CD4-positive, alpha-beta T cell (primary cell): ENCODE measurements at regions not wholly inside any gene's neighbourhood (a gene's known extent, or its start where the extent isn't known, plus 50 kb on each side); places are given as distances from the start of the nearest gene placed in this dataset.

Experiments used
- ATAC-seq: fragments of 200-7000 bp; cut with Tn5 transposase; one replicate; pipeline ENCODE4 v1.10.0; 2022; ENCODE audit warnings: mild to moderate bottlenecking; ENCODE audit not compliant: poor library complexity
- CTCF ChIA-PET: fragments of 350-600 bp; sonication (Branson Sonifier 250); formaldehyde crosslinking; loops from one replicate; lab custom pipeline; 2021; ENCODE audit warnings: antibody characterized with exemption, inconsistent platforms; lab: Charles Lee
- POLR2A ChIA-PET: fragments of 350-600 bp; sonication (Branson Sonifier 250); formaldehyde crosslinking; loops from one replicate; lab custom pipeline; 2021; ENCODE audit warnings: antibody characterized with exemption, inconsistent platforms; lab: Charles Lee
- DNase-seq, 14 experiments: peaks; one replicate each; pipeline ENCODE4 v3.0.0-alpha.2; 2013 to 2020; ENCODE audit warnings: mixed read lengths in 2 of 14
- H3K27ac ChIP-seq, 2 donors: one replicate each; pipeline versions ENCODE4 v1.5.1 to v1.7.0; 2013; ENCODE audit warnings: low read length in 2 of 2, low read depth in 1 of 2, mild to moderate bottlenecking in 1 of 2
- H3K27me3 ChIP-seq, 2 experiments: 1 replicate in 1 of 2; 2 replicates in 1 of 2; pipeline versions ENCODE4 v1.6.1 to v1.7.0; 2013; ENCODE audit warnings: low read length in 2 of 2, control low read depth in 1 of 2, mild to moderate bottlenecking in 1 of 2, moderate library complexity in 1 of 2; ENCODE audit not compliant: insufficient read depth in 2 of 2, control insufficient read depth in 1 of 2
- H3K36me3 ChIP-seq: one replicate; pipeline ENCODE4 v1.6.1; 2013; ENCODE audit warnings: low read length, control low read depth; ENCODE audit not compliant: insufficient read depth
- H3K4me1 ChIP-seq: one replicate; pipeline ENCODE4 v1.6.1; 2013; ENCODE audit warnings: low read length, control low read depth; ENCODE audit not compliant: insufficient read depth
- H3K4me3 ChIP-seq: one replicate; pipeline ENCODE4 v1.5.1; 2013; ENCODE audit warnings: mild to moderate bottlenecking, low read length, moderate library complexity
- H3K9me3 ChIP-seq, 2 experiments: 1 replicate in 1 of 2; 2 replicates in 1 of 2; pipeline versions ENCODE4 v1.6.1 to v1.7.0; 2013; ENCODE audit warnings: low read length in 2 of 2, mild to moderate bottlenecking in 2 of 2, control low read depth in 1 of 2, moderate library complexity in 1 of 2; ENCODE audit not compliant: control insufficient read depth in 1 of 2, insufficient read depth in 1 of 2
- H3K27ac Mint-ChIP-seq: one replicate; pipeline ENCODE4 v1.8.0; 2020; ENCODE audit warnings: mixed read lengths
- H3K27me3 Mint-ChIP-seq: one replicate; pipeline ENCODE4 v1.8.0; 2021; ENCODE audit warnings: mixed read lengths
- H3K36me3 Mint-ChIP-seq: one replicate; pipeline ENCODE4 v1.8.0; 2021; ENCODE audit warnings: low read depth, mixed read lengths
- H3K4me1 Mint-ChIP-seq: one replicate; pipeline ENCODE4 v1.8.0; 2021; ENCODE audit warnings: low read depth, mixed read lengths
- H3K4me3 Mint-ChIP-seq: one replicate; pipeline ENCODE4 v1.8.0; 2020; ENCODE audit warnings: mild to moderate bottlenecking, mixed read lengths
- H3K9me3 Mint-ChIP-seq: one replicate; pipeline ENCODE4 v1.8.0; 2020; ENCODE audit warnings: mixed read lengths
- intact Hi-C, 2 experiments: fragments of 100-400 bp; cut with DNase I in 1 of 2; cut with micrococcal nuclease in 1 of 2; formaldehyde crosslinking; loops; one replicate each; pipeline versions ENCODE4 v1.15.1 to v1.9.0; 2023 to 2025; cut with DNase I, micrococcal nuclease
- TF ChIP-seq, protein P1 (sequence below): fragments of 200-600 bp; IDR thresholded peaks from one replicate; pipeline ENCODE4 v1.8.0; 2022; ENCODE audit warnings: antibody characterized with exemption, mild to moderate bottlenecking

DNA sequence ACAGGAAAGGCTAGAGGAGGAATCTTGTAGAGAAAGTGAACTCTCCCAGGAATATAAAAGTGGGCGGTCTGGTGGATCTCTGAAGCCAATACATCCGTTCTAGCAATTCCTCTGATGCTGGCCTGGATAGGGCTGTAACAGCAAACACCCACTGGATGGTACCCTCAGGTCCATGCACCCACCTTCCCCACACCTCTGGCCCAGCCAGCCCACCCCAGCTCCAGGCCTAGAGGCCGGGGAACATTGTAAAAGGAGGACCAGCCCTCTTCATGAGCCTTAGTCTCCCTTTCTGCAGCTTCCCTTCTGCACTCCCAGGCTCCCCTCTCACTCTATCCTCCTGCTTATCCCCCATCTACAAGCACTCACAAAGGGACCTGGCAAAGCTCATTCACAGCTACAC lies 443.9 kb downstream of the BUD13 start:
- ATAC-seq (no peak), DNase-seq (no peak)
- no peaks in the 10 kb centered on the region for H3K9me3 Mint-ChIP-seq
- CTCF ChIA-PET = no interaction called here
- POLR2A ChIA-PET = no interaction called here
- Histone ChIP-seq H3K27me3 (peaks cover 0 to 7% of the 10 kb centered on the region in 2 experiments), H3K4me1 (no peaks in the 10 kb centered on the region), H3K27ac (no peak overlapping the region), H3K9me3 (peaks cover 0 to 5% of the 10 kb centered on the region in 2 experiments), H3K36me3 (no peaks in the 10 kb centered on the region), H3K4me3 (no peak overlapping the region)
- H3K36me3 Mint-ChIP-seq = no peaks in the 10 kb centered on the region
- peaks cover 11% of the 10 kb centered on the region for H3K27me3 Mint-ChIP-seq
- no peaks in the 10 kb centered on the region for H3K4me1 Mint-ChIP-seq
- intact Hi-C loops = no loop called here
- no peak overlapping the region for H3K4me3 Mint-ChIP-seq
- no peak overlapping the region for H3K27ac Mint-ChIP-seq
- TF ChIP-seq, protein P1, sequence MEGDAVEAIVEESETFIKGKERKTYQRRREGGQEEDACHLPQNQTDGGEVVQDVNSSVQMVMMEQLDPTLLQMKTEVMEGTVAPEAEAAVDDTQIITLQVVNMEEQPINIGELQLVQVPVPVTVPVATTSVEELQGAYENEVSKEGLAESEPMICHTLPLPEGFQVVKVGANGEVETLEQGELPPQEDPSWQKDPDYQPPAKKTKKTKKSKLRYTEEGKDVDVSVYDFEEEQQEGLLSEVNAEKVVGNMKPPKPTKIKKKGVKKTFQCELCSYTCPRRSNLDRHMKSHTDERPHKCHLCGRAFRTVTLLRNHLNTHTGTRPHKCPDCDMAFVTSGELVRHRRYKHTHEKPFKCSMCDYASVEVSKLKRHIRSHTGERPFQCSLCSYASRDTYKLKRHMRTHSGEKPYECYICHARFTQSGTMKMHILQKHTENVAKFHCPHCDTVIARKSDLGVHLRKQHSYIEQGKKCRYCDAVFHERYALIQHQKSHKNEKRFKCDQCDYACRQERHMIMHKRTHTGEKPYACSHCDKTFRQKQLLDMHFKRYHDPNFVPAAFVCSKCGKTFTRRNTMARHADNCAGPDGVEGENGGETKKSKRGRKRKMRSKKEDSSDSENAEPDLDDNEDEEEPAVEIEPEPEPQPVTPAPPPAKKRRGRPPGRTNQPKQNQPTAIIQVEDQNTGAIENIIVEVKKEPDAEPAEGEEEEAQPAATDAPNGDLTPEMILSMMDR = no peak

DNA sequence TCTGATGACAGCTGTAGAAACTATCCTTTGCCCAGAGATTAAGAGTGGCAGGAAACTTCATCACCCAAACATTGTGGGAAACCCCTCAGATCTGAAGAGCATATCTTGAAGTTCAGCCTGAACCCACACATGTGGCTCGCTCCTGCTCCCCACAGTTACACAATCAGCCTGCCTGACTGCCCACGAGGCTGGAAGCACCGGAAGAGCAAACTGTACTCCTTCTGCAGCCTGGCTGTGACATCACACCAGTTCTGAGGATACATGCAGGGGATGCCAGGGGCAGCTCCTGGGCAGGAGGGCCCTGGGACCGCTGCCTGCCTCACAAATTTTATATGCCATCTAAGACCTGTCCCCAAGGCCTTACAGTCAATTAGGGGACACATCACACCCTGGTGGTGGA lies 444.4 kb downstream of the BUD13 start:
- H3K9me3 ChIP-seq = peaks cover 0 to 5% of the 10 kb centered on the region in 2 experiments
- H3K27me3 Mint-ChIP-seq = peaks cover 11% of the 10 kb centered on the region
- POLR2A ChIA-PET = no interaction called here

DNA sequence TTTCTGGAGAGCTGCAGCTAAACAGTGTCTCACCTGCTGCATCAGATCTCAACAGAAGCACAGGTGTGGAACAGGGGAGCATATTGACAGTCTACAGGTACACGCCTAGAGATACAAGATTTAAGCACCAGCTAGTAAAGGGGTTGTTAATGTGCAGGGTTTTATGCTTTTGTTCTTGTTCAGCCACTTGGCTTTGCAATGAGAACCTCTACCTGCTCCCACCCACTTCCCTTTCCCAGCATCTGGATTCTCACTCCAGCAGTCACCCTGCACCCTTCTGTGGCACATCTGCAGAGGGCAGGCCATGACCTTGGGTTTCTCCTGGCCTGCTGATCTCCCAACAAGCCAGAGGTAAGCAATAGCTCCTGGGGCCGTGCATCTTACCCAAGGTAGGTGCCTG lies 446.6 kb downstream of the BUD13 start:
- ChIA-PET POLR2A (no interaction called here), CTCF (no interaction called here)
- H3K36me3 Mint-ChIP-seq = no peaks in the 10 kb centered on the region
- no peak overlapping the region for H3K4me3 Mint-ChIP-seq
- DNase-seq (no peak), ATAC-seq (no peak)
- TF ChIP-seq, protein P1 = no peak
- peaks cover 0 to 3% of the 10 kb centered on the region in 2 experiments for H3K27me3 ChIP-seq
- no peak overlapping the region for H3K27ac Mint-ChIP-seq
- intact Hi-C loops = no loop called here
- no peak overlapping the region for H3K4me3 ChIP-seq
- H3K9me3 Mint-ChIP-seq = no peaks in the 10 kb centered on the region
- H3K9me3 ChIP-seq = peaks cover 0 to 5% of the 10 kb centered on the region in 2 experiments
- peaks cover 11% of the 10 kb centered on the region for H3K27me3 Mint-ChIP-seq
- H3K27ac ChIP-seq = no peak overlapping the region
- no peaks in the 10 kb centered on the region for H3K4me1 ChIP-seq
- H3K36me3 ChIP-seq = no peaks in the 10 kb centered on the region
- no peaks in the 10 kb centered on the region for H3K4me1 Mint-ChIP-seq

More for the DNA sequence above, 444.4 kb downstream of the BUD13 start:
- peaks cover 0 to 7% of the 10 kb centered on the region in 2 experiments for H3K27me3 ChIP-seq
- CTCF ChIA-PET = no interaction called here
- DNase-seq (no peak), ATAC-seq (no peak)
- Mint-ChIP-seq H3K27ac (no peak overlapping the region), H3K36me3 (no peaks in the 10 kb centered on the region), H3K4me3 (no peak overlapping the region), H3K9me3 (no peaks in the 10 kb centered on the region), H3K4me1 (no peaks in the 10 kb centered on the region)
- H3K27ac ChIP-seq = no peak overlapping the region
- no peaks in the 10 kb centered on the region for H3K36me3 ChIP-seq
- intact Hi-C loops = no loop called here
- H3K4me1 ChIP-seq = no peaks in the 10 kb centered on the region
- H3K4me3 ChIP-seq = no peak overlapping the region
- TF ChIP-seq, protein P1 = no peak
